OCI-LY7 (cell line): ENCODE measurements at regions not wholly inside any gene's neighbourhood (a gene's known extent, or its start where the extent isn't known, plus 50 kb on each side); places are given as distances from the start of the nearest gene placed in this dataset.

Source experiments
- CTCF ChIP-seq: fragments of 200-600 bp; sonication (generic); conservative IDR thresholded peaks from 2 replicates; pipeline ENCODE4 v1.5.1; 2014; ENCODE audit warnings: mild to moderate bottlenecking, antibody characterized with exemption, low read length, moderate library complexity, mixed read lengths
- EZH2phosphoT487 ChIP-seq: fragments of 200-600 bp; sonication (generic); IDR thresholded peaks from 2 replicates; pipeline ENCODE4 v1.6.1; 2018; ENCODE audit warnings: low read depth, borderline replicate concordance, mild to moderate bottlenecking, mixed run types, antibody characterized with exemption, low read length, moderate library complexity, mixed read lengths

GRCh38 chr1:204771358-204771757 is 85.8 kb upstream of the LRRN2 start:
- TF ChIP-seq CTCF: no peak
- TF ChIP-seq EZH2phosphoT487: no peak
